RWPE2 (cell line): ENCODE measurements at regions not wholly inside any gene's neighbourhood (a gene's known extent, or its start where the extent isn't known, plus 50 kb on each side); places are given as distances from the start of the nearest gene placed in this dataset.
"Not testable (repeated sequence)": the region's sequence is repeated elsewhere in the genome, so short reads cannot be mapped to it uniquely, and the experiment has no call there.

Experiments
- ATAC-seq: fragments of 200-7000 bp; cut with Tn5 transposase; 3 replicates; pipeline ENCODE4 v1.9.1; 2021; ENCODE audit warnings: low read depth
- DNase-seq: peaks from one replicate; pipeline ENCODE4 v3.0.0-alpha.2; 2020; ENCODE audit warnings: low spot score
- H3K27ac ChIP-seq: fragments of 450-650 bp; 2 replicates; pipeline ENCODE4 v1.5.1; 2017; ENCODE audit warnings: mild to moderate bottlenecking; ENCODE audit not compliant: poor library complexity, severe bottlenecking
- H3K27me3 ChIP-seq: fragments of 250-450 bp; sonication (Bioruptor Pico); 2 replicates; pipeline ENCODE4 v1.5.1; 2021; ENCODE audit warnings: mild to moderate bottlenecking, moderate library complexity; ENCODE audit not compliant: insufficient read depth, poor library complexity, severe bottlenecking
- H3K36me3 ChIP-seq: fragments of 250-450 bp; sonication (Bioruptor Pico); 2 replicates; pipeline ENCODE4 v1.5.1; 2020; ENCODE audit warnings: low read depth, mild to moderate bottlenecking, moderate library complexity
- H3K4me1 ChIP-seq: fragments of 250-450 bp; sonication (Bioruptor Pico); 2 replicates; pipeline ENCODE4 v1.5.1; 2021; ENCODE audit warnings: mild to moderate bottlenecking, moderate library complexity; ENCODE audit not compliant: insufficient read depth, poor library complexity, severe bottlenecking
- H3K4me3 ChIP-seq: fragments of 250-450 bp; sonication (Bioruptor Pico); 2 replicates; pipeline ENCODE4 v1.5.1; 2021; ENCODE audit warnings: mild to moderate bottlenecking, moderate library complexity; ENCODE audit not compliant: severe bottlenecking
- H3K9me3 ChIP-seq: fragments of 250-450 bp; sonication (Bioruptor Pico); 2 replicates; pipeline ENCODE4 v1.5.1; 2021; ENCODE audit warnings: mild to moderate bottlenecking, moderate library complexity; ENCODE audit not compliant: severe bottlenecking
- CTCF ChIP-seq: fragments of 450-650 bp; IDR thresholded peaks from one replicate; pipeline ENCODE4 v1.5.1; 2017; ENCODE audit warnings: mild to moderate bottlenecking, moderate library complexity; ENCODE audit not compliant: poor library complexity, severe bottlenecking

GRCh38 chr13:90049989-90050671 lies 1297.4 kb upstream of the MIR17HG start:
- ATAC-seq, result no peak
- H3K9me3 ChIP-seq, result no peaks in the 10 kb centered on the region
- no peak for TF ChIP-seq CTCF
- no peak overlapping the region for H3K27ac ChIP-seq
- no peak for DNase-seq
- no peaks in the 10 kb centered on the region for H3K4me1 ChIP-seq
- no peaks in the 10 kb centered on the region for H3K27me3 ChIP-seq
- no peak overlapping the region for H3K4me3 ChIP-seq
- H3K36me3 ChIP-seq, result no peaks in the 10 kb centered on the region

GRCh38 chr13:90055121-90055520 lies 1292.4 kb upstream of the MIR17HG start:
- Histone ChIP-seq H3K4me3 (no peak overlapping the region), H3K36me3 (no peaks in the 10 kb centered on the region), H3K27me3 (no peaks in the 10 kb centered on the region), H3K27ac (no peak overlapping the region), H3K9me3 (no peaks in the 10 kb centered on the region), H3K4me1 (no peaks in the 10 kb centered on the region)
- ATAC-seq, result peak; percentile 64
- no peak for DNase-seq
- TF ChIP-seq CTCF, result no peak

- Histone ChIP-seq H3K27me3 (no peaks in the 10 kb centered on the region), H3K27ac (no peak overlapping the region), H3K9me3 (no peaks in the 10 kb centered on the region), H3K4me1 (no peaks in the 10 kb centered on the region), H3K4me3 (no peak overlapping the region), H3K36me3 (no peaks in the 10 kb centered on the region)
- TF ChIP-seq CTCF, result no peak
- ATAC-seq, result no peak
- DNase-seq, result no peak
Observed at GRCh38 chr13:90055760-90056159, 1291.7 kb upstream of the MIR17HG start.

GRCh38 chr13:90064226-90064625 lies 1283.3 kb upstream of the MIR17HG start:
- H3K27me3 ChIP-seq, H3K4me1 ChIP-seq, ATAC-seq, DNase-seq, H3K9me3 ChIP-seq, H3K4me3 ChIP-seq, H3K27ac ChIP-seq, H3K36me3 ChIP-seq: not testable (repeated sequence)

- TF ChIP-seq CTCF, result no peak
- Histone ChIP-seq H3K9me3 (peaks cover 3% of the 10 kb centered on the region), H3K27me3 (no peaks in the 10 kb centered on the region), H3K27ac (no peak overlapping the region), H3K4me1 (no peaks in the 10 kb centered on the region), H3K36me3 (no peaks in the 10 kb centered on the region), H3K4me3 (no peak overlapping the region)
- ATAC-seq (no peak), DNase-seq (no peak)
Observed at GRCh38 chr13:90068658-90069057, 1278.8 kb upstream of the MIR17HG start.
